Left renal cortex interstitium (tissue), 4 donors: ENCODE measurements at regions not wholly inside any gene's neighbourhood (a gene's known extent, or its start where the extent isn't known, plus 50 kb on each side); places are given as distances from the start of the nearest gene placed in this dataset.

Experiments used
- DNase-seq, 4 donors: peaks; one replicate each; pipeline ENCODE4 v3.0.0-alpha.2; 2013; ENCODE audit warnings: low read depth in 4 of 4, low spot score in 2 of 4, missing footprints in 1 of 4

DNA sequence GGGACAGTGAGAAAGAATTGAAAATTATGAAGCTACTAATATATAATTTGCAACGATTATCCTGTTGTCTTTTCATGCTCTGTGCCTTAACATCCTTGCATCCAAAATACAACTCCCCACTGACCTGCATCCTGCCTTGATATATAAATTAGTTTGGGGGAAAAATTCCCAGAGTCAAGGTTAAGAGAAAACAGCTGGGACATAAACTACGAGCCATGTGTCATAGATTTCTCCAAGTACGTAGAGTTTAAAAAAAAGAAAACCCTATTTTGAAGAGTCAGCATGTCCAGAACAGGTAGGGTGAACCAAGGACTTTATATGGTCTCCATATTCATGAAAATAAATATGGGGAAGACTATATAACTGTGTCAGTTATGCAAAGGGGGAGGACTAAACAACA is 123.8 kb upstream of the MARCKS start:
- no peak for DNase-seq

DNA sequence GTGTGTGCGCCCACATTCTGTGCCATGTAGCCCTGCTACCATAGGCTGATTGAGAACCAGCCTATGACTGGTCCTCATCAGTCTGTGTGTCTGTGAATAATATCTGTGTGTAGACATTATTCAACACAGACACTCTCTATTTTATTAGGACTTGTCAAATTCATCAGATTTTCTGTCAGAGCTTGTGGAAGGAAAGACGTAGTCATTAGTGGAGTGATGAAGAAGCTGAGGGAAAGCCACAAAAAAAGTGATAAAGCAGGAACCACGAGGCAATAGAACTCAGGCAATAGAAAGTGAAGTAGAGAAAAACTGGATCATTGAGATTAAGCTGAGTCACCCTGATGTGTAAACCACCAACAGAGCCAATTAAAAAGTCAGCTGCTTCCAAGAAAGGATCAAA is 122.2 kb upstream of the MARCKS start:
- no peak for DNase-seq

DNA sequence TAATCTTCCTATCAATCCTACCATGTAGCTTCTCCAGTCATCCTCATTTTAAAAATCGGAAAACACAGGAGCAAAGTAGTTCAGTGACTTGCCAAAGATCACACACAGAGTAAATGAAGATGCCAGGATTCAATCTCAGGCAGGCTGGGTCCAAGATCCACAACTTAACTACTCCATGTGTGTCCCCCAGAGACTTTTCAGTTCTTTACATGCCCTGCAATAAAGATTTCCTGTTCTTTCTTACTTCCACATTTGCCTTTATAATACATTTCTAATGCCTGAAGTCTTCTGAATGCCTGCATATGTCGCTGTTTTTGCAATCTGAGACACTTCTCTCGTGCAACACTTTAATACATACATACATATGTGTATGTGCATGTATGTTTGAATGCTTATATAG is 121.7 kb upstream of the MARCKS start:
- no peak for DNase-seq

DNA sequence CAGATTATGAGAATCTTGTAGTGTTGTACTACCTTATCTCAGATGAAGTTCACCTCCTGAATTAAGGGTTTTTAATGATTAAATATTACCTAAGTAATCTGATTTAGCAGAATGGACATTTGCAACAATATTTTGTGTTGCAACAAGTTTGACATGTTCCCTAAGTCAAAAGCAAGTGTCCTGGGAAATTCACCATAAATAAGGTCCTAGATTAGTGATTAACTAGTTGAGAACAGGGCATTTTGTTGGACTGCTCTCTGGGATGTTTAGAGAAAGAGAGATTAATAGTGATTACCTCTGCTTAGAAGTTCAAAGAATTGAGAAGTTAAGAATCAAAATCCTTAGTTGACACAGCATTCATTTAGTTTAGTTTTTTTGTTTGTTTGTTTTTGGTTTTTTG is 120.2 kb upstream of the MARCKS start:
- no peak for DNase-seq

DNA sequence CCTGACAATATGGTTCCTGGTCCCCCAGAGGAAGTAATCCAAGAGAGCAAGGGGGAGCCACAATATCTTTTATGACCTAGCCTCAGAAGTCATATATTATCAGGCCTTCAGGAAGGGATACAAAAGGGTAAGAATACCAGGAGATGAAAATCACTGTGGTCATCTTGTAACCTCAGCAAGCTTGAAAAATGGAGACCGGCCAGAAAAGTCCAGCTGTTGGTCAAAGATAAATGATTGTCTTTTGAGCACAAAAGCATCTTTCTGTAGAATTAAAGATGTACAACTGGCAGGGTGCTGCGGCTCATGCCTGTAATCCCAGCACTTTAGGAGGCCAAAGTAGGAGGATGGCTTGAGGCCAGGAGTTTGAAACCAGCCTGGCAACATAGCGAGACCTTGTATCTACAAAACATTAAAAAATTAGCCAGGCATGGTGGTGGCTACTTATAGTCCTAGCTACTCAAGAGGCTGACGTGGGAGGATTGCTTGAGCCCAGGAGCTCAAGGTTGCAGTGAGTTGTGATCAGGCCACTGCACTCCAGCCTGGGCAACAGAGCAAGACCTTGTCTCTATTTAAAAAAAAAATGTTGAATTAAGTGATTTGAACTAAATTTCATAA is 118.0 kb upstream of the MARCKS start:
- no peak for DNase-seq

DNA sequence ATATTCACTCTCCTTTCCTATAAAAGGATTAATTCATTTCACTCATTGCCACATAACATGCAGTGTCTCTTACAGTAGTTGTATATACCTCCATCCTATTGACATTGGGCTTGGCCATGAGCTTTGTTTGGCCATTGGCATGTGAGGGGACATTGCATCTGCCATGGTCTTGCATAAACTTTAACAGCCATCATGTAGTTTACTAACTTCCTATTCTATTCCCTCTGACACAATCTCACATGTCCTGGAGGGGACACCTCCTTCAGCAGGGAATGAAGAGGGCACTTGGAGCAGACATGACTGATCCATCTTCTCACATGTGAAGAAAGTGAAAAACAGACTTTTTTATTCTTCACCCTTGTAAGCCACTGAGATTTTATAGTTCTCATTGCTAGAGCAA is 115.5 kb upstream of the MARCKS start:
- DNase-seq, result no peak

DNA sequence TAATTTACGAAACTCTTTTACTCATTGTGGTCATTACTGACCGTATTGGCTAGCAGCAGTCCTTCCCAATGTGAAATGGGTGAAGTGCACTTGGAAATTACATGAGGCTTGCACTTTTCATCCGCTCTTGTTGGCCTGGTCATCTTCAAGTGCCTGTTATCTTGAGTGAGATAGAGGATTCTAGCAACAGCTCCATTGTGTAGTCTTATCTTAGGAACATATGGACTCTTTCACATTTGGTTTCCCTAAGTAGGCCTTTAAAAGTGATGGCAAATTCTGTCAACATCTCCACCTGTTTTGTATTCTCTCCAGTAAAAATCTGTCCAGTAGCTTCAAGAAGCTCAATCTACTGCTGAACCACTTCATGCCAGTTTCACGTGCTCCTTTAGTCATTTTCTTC is 114.8 kb upstream of the MARCKS start:
- no peak for DNase-seq

DNA sequence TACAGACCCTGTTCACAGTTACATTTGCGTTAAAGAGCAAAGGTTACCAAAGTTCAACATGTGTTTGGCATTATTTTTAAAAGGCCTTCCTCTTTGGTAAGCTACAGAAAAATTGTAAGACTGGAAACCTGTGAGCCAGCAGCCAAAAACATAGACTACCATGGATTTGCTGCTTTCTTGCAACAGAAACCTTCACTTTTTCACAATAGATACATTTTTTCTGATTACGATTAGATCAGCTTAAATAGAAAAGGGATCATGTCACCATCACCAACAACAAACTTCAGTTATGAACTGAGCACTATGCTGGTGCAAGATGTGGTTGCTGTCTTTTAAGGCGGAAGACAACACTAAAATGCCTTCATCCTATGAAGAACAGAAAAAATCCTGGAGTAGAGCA is 112.3 kb upstream of the MARCKS start:
- no peak for DNase-seq

DNA sequence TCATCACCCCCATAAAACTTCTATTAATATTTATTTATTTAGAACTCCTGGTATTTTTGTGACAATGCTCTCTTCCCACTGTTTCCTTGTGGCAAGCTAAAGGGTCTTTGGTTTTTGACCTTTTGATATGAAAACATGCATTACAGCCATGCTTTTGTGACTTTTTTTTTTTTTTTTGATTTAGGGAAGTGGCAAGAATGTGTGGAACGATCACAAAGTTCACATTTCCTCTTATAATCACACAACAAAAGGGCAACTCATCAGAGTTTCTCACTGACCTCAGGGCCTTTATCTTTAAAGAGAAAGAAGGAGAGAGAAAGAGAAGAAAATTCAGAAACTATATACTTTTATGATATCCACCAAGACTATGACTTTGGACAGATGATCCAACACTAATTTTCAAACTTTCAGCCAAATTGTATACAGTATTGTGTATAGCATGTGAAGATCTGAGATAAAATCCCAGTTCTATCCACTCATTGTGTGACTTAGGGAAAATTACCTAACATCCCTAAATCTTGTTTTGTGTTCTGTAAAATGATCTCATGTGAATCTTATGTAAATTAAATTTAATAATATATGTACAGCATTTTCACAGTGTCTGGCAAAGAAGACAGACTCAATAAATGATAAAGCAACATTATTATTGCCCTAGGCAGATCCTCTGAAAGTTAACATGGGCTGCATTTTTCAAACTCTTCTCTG is 106.8 kb upstream of the MARCKS start:
- no peak for DNase-seq

DNA sequence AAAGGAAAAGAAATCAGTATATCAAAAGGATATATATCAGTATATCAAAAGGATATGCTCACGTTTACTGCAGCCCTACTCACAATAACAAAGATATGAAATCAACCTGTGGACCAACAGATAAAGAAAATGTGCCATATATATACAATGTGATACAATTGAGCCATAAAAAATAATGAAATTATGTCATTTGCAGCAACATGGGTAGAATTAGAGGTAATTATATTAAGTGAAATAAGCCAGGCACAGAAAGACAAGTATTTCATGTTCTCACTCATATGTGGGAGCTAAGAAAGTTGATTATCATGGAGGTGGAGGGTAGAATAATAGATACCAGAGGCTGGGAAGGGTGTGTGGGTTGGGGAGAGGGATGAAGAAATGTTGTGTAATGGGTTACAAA is 102.9 kb upstream of the MARCKS start:
- DNase-seq, result no peak

DNA sequence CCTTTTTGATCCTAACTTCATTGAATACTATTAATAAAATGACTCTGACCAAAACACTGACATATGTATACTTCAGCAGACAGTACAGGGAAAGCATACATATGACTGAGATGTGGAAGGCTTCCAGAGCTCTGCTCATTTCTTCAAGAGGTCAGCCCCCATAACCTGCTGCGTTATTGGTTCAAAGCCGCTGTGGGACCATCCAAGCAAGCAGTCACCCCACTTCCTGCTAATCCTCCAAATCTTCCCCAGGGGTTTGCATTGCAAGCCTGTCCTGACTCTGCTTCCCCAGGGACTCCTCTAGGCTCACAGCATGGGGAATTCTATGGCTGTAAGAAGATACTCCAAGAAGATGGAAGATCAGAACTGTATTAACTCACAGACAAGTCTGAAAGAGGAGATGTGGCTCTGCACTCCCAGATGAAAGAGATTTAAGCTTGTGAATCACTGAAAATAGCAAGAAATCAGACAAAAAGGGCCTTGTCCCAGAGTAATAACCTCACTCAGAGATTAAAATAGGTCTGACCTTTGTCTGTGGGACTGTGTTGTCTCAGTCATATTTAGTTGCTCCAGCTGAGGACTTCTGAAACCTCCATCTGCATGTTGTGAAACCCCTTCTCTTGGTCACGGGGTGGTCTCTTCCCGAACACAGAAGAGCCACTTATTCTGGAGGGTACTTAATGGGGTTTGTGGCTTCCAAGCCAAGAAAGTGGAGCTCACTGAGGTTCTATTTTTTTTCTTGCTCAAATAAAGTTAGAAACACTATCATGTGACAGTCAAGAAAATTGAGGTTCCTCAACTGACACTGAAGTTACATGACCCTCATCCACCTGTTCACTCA is 101.5 kb upstream of the MARCKS start:
- DNase-seq, result no peak

DNA sequence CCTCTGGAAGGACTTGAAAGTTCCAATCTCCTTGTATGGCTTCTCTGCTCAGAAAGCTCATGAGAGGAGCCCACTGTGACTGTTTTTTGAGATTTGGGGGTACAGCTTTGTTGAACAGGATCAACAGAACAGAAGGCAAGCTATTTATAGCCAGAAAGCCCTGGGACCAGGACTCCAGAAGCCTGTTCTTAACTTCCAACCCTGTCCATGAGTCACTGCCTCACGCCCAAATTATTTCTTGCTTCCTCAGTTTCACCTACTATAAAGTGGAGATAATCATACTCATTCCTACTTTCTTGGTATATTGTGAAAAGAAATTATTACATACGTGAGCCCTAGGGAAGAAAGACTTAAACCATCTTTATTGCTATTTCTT is 100.9 kb upstream of the MARCKS start:
- no peak for DNase-seq

DNA sequence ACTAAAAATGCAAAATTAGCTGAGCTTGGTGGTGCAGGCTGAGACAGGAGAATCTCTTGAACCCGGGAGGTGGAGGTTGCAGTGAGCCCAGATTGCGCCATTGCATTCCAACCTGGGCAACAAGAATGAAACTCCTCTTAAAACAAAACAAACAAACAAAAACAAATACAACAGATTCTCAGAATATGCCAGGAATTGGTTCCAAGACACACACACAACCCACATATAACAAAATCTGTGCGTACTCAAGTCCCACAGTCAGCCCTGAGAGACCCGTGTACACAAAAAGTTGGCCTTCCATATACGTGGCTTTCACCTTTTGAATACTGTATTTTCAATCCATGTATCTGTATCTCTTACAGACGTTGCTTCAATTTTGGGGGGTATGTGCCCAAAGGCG is 98.9 kb upstream of the MARCKS start:
- no peak for DNase-seq

DNA sequence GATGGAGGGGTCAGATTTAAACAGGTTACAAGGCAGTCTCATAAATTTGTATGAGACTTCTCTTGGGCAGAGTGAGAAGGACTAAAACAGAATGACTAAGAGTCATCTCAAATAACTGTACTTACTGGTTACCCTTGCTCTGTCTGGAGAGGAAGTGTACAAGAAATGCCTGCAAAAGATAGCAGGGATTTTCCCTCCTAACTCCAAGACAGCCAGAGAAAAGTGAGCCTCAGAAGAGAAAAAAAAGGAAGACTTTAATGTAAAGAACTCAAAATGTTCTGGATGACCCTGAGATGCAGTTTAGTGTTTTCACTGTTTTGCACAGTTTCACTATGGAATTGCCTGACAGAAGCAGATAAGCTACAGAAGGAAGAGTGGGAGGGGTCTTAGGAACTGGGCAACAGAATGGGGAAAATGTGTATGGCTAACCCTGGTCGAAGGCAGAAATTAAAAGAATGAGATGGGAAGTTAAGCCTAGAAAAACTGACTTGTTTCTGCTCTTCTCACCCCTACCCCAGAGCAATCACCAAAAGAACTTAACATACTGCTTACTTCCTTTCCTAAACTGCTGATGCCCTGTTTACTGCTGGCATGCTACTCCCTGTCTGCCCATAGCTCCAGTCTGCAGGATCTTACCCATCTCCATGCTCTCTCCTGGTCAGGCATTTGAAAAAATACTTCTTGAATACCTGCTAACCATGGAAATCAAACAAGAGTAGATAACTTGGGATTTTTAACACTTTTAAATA is 98.1 kb upstream of the MARCKS start:
- DNase-seq, result no peak

DNA sequence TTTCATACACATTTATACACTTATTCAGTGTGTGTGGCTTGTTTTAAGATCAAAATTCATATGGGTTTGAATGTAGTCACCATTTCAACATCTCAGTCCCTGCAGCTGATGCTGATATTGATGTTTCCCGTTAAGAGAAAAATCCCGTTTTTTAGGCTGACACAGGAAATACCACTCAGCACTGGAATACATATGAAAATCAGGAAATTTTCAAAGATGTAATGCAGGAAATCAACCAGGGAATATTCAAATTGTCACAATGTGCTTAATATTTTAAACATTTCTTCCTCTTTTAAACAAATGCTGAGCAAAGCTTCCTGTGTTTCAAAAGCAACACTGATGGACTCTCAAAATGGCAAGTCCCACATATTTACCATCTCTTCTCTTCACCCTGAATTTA is 94.5 kb upstream of the MARCKS start:
- DNase-seq, result no peak

DNA sequence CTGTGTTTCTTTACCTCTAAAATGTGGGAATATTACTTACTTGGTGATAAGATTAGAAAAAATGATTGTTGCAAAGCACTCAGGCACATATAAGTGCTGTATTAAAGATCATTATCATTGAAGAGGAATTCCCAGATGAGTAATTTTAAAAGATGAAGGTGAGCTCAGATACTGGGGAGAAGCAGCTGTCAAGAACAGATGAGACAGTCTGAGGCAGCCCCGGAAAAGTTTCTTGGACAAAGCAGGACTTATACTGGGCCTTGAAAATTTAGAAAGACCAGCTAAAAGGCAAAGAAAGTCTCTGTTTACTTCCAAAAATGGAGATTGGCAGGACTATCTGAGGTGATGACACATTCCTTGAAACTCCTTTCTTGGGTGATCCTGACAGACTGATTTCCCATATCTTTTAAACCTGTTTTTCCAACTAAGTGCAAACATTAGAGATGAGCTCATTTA is 93.8 kb upstream of the MARCKS start:
- no peak for DNase-seq

DNA sequence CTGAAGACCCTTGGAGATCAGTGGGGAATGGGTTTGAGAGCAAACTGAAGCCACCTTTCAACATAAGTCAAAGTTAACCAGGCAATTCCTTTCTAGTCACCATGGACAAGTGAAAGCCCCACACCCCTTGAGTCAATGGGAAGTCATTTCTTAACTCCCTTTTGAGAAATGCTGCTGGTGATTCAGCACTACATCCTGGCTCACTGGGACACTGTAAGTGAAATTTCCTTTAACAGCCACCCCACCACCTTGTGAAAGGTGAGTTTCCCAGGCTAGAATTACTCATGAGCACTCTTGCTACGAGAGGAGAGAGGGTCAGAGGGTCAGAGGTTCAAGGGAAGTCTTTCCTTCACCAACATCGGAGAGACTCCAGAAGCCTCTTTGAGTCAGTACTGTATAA is 93.3 kb upstream of the MARCKS start:
- DNase-seq, result no peak

DNA sequence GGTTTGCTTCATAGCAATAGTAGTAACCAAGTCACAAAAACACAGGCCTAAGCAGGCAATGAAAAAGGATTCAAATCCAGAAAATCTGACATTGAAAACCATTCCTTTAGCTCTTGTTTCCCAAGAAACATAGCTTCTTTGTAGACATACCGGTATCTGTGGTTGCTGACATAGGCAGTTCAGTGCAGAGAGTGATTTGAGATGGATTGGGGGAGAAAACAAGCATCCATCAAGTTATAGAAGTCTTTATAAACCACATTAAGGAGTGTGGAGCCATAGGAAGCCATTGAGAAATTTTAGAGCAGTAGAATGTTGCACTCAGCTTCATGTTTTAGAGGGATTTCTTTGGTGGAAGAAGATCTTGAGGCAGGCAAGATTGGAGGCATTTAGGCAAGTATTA is 91.2 kb upstream of the MARCKS start:
- DNase-seq, result no peak

DNA sequence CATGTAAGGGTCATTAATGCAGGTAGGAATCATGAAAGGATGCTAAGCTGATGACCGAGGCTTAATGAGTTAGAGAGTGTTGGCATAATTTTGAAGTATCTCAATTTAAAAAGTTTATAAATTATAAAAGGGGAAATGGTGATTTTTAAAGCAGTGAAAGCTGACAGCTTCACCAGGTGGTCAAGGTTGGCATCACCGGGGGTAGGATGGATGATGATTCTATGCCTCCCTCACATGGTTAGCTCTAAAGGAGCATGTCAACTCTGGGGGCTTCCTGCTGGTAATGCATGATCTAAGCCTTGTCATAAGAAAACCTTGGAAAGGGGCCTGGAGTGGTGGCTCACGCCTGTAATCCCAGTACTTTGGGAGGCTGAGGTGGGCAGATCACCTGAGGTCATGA is 89.2 kb upstream of the MARCKS start:
- no peak for DNase-seq

DNA sequence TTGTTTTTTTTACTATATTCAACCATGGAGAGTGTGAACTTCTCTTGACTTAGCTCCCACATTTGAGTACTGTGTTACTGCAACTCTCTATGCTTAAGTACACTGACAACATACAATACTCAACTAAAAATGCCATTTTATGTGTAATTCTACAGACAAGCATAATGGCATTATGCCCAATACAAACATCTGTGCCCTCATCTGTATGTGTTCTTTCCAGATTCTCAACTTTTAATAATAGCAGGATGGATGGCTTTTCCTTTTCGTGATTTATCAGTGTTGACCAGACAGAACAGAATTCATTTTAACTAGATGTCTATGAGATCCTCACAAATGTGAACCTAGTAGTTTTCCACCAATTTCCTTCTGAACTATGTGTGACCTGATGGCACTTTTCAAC is 84.2 kb upstream of the MARCKS start:
- no peak for DNase-seq

DNA sequence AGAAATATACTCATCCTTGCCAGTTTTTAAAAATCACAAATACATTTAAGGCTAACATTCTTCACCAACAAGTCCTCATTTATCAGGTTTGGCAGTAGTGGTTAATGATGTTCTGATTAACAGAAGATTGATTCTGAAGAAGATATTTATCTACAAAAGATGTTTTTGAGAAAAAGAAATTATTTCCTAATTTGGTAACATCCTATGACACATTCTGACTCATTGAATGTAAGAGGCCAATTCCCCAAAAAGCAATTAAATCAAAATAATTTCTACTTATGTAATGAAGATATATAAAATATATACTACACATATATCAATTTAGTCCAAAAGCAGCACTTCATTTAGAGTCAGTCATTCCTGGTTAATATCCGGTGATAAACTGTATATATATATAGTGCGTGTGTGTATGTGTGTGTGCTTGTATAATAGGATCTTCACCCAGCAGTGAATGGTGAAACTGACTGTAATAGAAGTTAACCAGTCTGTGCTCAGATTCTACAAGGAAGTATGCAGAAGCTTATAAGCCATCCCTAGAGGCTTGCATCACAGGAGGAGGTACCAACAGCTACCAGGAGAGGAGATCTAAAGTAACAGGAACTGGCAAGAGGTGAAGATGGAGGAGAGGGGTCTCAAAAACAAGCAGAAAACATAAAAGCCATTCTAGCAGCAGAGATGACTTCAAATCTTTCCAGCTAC is 82.9 kb upstream of the MARCKS start:
- DNase-seq, result no peak
